Thoracic aorta (tissue), 2 donors: ENCODE measurements at regions not wholly inside any gene's neighbourhood (a gene's known extent, or its start where the extent isn't known, plus 50 kb on each side); places are given as distances from the start of the nearest gene placed in this dataset.
A peak's percentile ranks its signal among the peaks of the same experiment; 100 is the strongest.

Source experiments
- ATAC-seq: fragments of 150-250 bp; one replicate; pipeline ENCODE4 v1.8.0; 2017; ENCODE audit warnings: low read depth; ENCODE audit not compliant: insufficient number of reproducible peaks, low FRiP score
- DNase-seq: peaks from one replicate; pipeline ENCODE4 v3.0.0-alpha.2; 2020; ENCODE audit warnings: low spot score
- H3K27ac ChIP-seq, 2 donors: fragments of 200-600 bp; sonication (generic); 1 replicate in 1 of 2; 2 replicates in 1 of 2; pipeline ENCODE4 v1.5.1; 2016; ENCODE audit warnings: mild to moderate bottlenecking in 2 of 2, moderate library complexity in 2 of 2
- H3K27me3 ChIP-seq: fragments of 200-600 bp; sonication (generic); replicated peaks from 2 replicates; pipeline ENCODE4 v1.6.0; 2016; ENCODE audit warnings: mild to moderate bottlenecking; ENCODE audit not compliant: insufficient read depth
- H3K36me3 ChIP-seq: fragments of 200-600 bp; sonication (generic); one replicate; pipeline ENCODE4 v1.5.1; 2016
- H3K4me1 ChIP-seq, 2 donors: fragments of 200-600 bp; sonication (generic); 1 replicate in 1 of 2; 2 replicates in 1 of 2; pipeline versions ENCODE4 v1.5.1 to v1.6.0; 2016; ENCODE audit warnings: low read depth in 2 of 2, mild to moderate bottlenecking in 1 of 2; ENCODE audit not compliant: control insufficient read depth in 1 of 2
- H3K4me3 ChIP-seq: fragments of 200-600 bp; sonication (generic); 2 replicates; pipeline ENCODE4 v1.5.1; 2016; ENCODE audit warnings: mild to moderate bottlenecking
- H3K9me3 ChIP-seq: fragments of 200-600 bp; sonication (generic); 2 replicates; pipeline ENCODE4 v1.5.1; 2016
- TF ChIP-seq, protein P1 (sequence below): fragments of 200-600 bp; sonication (generic); IDR thresholded peaks from one replicate; pipeline ENCODE4 v1.5.1; 2019; ENCODE audit warnings: antibody characterized with exemption

DNA sequence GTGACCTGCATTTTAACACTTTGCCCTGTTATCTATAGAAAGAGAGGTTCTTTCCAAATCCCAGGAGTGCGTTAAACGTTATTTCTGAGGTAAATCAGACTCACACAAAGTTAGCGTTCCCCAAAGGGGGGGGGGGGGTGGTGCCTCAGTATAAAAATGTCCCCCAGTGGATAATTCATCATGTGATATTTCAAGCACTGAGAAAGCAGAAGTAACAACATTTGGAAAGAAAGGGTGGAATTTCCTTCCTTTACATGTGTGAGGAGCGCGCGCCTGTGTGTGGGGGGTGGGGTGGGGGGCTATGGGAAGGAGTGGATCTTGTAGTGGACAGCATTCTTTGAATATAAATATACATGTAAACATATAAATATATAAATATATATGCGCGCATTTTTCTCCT, 630.9 kb downstream of the NYAP2 start:
- TF ChIP-seq, protein P1, sequence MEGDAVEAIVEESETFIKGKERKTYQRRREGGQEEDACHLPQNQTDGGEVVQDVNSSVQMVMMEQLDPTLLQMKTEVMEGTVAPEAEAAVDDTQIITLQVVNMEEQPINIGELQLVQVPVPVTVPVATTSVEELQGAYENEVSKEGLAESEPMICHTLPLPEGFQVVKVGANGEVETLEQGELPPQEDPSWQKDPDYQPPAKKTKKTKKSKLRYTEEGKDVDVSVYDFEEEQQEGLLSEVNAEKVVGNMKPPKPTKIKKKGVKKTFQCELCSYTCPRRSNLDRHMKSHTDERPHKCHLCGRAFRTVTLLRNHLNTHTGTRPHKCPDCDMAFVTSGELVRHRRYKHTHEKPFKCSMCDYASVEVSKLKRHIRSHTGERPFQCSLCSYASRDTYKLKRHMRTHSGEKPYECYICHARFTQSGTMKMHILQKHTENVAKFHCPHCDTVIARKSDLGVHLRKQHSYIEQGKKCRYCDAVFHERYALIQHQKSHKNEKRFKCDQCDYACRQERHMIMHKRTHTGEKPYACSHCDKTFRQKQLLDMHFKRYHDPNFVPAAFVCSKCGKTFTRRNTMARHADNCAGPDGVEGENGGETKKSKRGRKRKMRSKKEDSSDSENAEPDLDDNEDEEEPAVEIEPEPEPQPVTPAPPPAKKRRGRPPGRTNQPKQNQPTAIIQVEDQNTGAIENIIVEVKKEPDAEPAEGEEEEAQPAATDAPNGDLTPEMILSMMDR, result no peak
- H3K4me1 ChIP-seq, result peaks cover 0 to 7% of the 10 kb centered on the region in 2 donors
- peak overlapping the region; percentile 81 for H3K4me3 ChIP-seq
- H3K27me3 ChIP-seq, result no peaks in the 10 kb centered on the region
- ATAC-seq (no peak), DNase-seq (no peak)
- no peaks in the 10 kb centered on the region for H3K9me3 ChIP-seq
- no peaks in the 10 kb centered on the region for H3K36me3 ChIP-seq
- no peak overlapping the region for H3K27ac ChIP-seq

DNA sequence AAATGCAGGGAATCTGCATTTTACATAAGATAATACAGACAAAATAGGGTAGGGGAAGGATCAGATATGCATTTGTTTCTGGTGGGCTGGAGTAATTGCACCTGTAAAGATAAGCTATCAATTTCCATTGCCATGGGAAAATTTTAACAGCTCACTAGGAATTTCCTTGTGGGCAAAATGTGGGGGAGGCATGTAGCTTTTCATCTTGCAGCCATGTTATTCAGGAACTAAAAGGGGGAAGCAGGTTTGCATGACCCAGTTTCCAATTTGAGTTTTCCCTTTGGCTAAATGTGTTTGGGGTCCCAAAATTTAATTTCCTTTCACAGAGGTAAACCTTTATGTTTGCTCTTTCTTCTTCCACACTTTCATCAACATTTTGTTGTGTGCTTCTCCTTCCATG, 624.4 kb downstream of the NYAP2 start:
- ATAC-seq, result no peak
- TF ChIP-seq, protein P1, result no peak
- DNase-seq, result no peak
- Histone ChIP-seq H3K27ac (no peak overlapping the region), H3K9me3 (no peaks in the 10 kb centered on the region), H3K27me3 (no peaks in the 10 kb centered on the region), H3K36me3 (no peaks in the 10 kb centered on the region), H3K4me3 (no peak overlapping the region), H3K4me1 (no peaks in the 10 kb centered on the region)

DNA sequence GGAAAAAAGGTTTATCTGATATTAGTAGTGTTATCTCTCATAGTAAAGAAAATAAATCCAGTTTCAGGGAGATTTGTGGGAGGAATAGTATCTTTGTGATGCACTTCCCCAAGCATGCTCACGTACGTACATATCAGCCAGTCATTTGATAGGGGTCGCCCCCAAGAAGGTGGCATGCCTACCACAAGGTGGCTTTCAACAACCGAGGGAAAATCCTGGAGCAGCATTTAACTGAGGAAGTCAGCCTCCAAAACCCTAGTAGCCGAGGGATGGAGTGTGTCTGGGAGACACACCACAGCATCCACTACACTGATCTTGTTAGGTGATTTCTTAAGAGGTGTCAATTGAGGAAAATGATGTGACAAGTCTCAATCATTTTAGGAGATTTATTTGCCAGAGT, 623.9 kb downstream of the NYAP2 start:
- TF ChIP-seq, protein P1, result no peak
- Histone ChIP-seq H3K4me1 (no peaks in the 10 kb centered on the region), H3K36me3 (no peaks in the 10 kb centered on the region), H3K27ac (no peak overlapping the region), H3K4me3 (no peak overlapping the region), H3K27me3 (no peaks in the 10 kb centered on the region), H3K9me3 (no peaks in the 10 kb centered on the region)
- DNase-seq, result no peak
- ATAC-seq, result no peak

DNA sequence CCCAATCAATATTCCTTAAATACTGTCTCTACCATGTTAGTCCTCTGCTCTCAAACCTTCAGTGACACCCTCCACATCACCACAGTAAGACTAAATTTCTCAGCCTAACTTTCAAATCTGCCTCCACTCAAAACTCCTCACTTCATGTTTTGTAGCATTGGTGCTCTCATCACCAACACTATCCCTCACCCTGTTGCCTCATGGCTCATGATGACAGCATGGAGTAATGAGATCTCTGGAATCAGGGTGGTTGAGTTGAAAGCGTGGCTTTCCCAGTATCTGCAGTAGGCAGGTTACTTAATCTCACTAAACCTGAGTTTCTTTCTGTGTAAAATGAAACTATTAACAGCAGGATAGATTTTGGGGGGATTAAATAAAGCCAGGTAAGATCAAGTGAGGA, 621.4 kb downstream of the NYAP2 start:
- no peaks in the 10 kb centered on the region for H3K27me3 ChIP-seq
- no peak overlapping the region for H3K27ac ChIP-seq
- H3K9me3 ChIP-seq, result no peaks in the 10 kb centered on the region
- no peaks in the 10 kb centered on the region for H3K36me3 ChIP-seq
- no peak overlapping the region for H3K4me3 ChIP-seq
- ATAC-seq (no peak), DNase-seq (no peak)
- H3K4me1 ChIP-seq, result no peaks in the 10 kb centered on the region
- TF ChIP-seq, protein P1, result no peak

DNA sequence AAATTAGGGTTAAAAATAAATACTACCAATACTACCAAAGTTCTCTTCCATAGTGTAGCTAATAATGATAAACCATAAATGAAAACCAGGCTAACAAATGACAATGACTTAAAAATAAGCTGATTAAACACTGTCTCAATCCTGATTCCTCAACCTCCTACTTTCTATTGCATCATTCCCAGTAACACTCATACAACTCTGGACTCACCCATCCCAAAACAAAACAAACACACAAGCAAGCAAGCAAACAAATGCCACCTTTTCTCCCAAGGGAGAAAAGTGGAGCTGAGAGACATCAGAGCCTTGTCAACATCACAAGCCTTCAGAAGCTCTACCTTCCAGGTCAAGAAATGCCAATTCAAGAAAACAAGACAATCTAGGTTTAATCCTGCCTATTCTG, 620.7 kb downstream of the NYAP2 start:
- no peaks in the 10 kb centered on the region for H3K4me1 ChIP-seq
- H3K9me3 ChIP-seq, result no peaks in the 10 kb centered on the region
- DNase-seq (no peak), ATAC-seq (no peak)
- no peaks in the 10 kb centered on the region for H3K36me3 ChIP-seq
- no peaks in the 10 kb centered on the region for H3K27me3 ChIP-seq
- TF ChIP-seq, protein P1, result no peak
- H3K4me3 ChIP-seq, result no peak overlapping the region
- H3K27ac ChIP-seq, result no peak overlapping the region
